ENCODE measurements at regions not wholly inside any gene's neighbourhood (a gene's known extent, or its start where the extent isn't known, plus 50 kb on each side); places are given as distances from the start of the nearest gene placed in this dataset.

GRCh38 chr2:13660231-13660630 is 943.5 kb downstream of the TRIB2 start:
- TF ChIP-seq CTCF (conservative IDR thresholded peaks at IDR 0.05 in 1 of 2, IDR thresholded peaks at IDR 0.05 in 1 of 2; ENCODE audit: low read depth in 1 of 2, low read length in 2 of 2), result no peak
- no peak for TF ChIP-seq EZH2 (IDR thresholded peaks at IDR 0.05; ENCODE audit: low read length, missing control alignments)
